ENCODE measurements at regions not wholly inside any gene's neighbourhood (a gene's known extent, or its start where the extent isn't known, plus 50 kb on each side); places are given as distances from the start of the nearest gene placed in this dataset.

DNA sequence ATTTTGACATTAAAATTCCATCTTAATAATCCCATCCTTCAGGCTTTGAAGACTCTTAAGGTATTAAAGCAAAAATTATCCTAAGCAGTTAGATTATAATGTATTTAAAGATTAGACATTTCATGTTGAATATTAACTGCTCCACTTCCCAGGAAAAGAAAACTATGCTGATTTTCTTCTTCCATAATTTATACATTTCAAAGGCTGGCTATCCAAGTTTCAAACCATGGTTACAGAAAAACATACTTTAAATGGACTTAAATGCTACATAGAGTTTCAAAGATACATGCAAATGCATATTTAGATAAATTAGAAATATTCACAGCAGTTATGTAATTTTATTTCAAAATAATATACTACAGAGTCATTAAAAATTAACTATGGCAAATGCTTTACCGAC is 1505.6 kb upstream of the ZEB2 start:
- Histone ChIP-seq H3K27me3 (ENCODE audit: insufficient read depth, low read length) (no peaks in the 10 kb centered on the region), H3T11ph (ENCODE audit: low read length) (no peak overlapping the region), H3K23ac (ENCODE audit: insufficient read length, low read depth, low read length) (no peak overlapping the region), H3K56ac (ENCODE audit: insufficient read length, low read depth, low read length) (no peak overlapping the region), H3K9ac (ENCODE audit: extremely low read depth, insufficient read length, low read length) (no peak overlapping the region), H3K79me2 (ENCODE audit: insufficient read depth, low read length) (no peaks in the 10 kb centered on the region), H3K4me2 (ENCODE audit: insufficient read depth, insufficient read length, low read length) (no peak overlapping the region), H2BK120ac (ENCODE audit: low read depth, low read length, poor library complexity, severe bottlenecking) (no peak overlapping the region), H2AFZ (ENCODE audit: low read length) (no peak overlapping the region), H4K5ac (ENCODE audit: insufficient read length, low read depth, low read length) (no peak overlapping the region), H3K4me1 (ENCODE audit: insufficient read depth, low read length) (no peaks in the 10 kb centered on the region), H3K79me1 (ENCODE audit: insufficient read depth, low read depth, low read length, poor library complexity, severe bottlenecking) (no peaks in the 10 kb centered on the region), H2BK15ac (ENCODE audit: low read depth, low read length) (no peak overlapping the region), H2AK5ac (ENCODE audit: insufficient read length, low read length) (no peak overlapping the region), H4K8ac (replicated peaks; ENCODE audit: insufficient read length, low read depth, low read length) (no peak overlapping the region), H4K91ac (ENCODE audit: insufficient read length, low read depth, low read length) (no peak overlapping the region), H3K27ac (ENCODE audit: insufficient read length, low read depth, low read length) (no peak overlapping the region), H3K18ac (ENCODE audit: insufficient read length, low read depth, low read length) (no peak overlapping the region), H3K23me2 (ENCODE audit: insufficient read length, low read depth, low read length, poor library complexity, severe bottlenecking) (no peaks in the 10 kb centered on the region), H2BK12ac (ENCODE audit: insufficient read length, low read depth, low read length) (no peak overlapping the region), H3K14ac (ENCODE audit: insufficient read depth, low read length) (no peak overlapping the region), H2BK5ac (ENCODE audit: insufficient read length, low read length) (no peak overlapping the region), H3K9me3 (ENCODE audit: control insufficient read depth, low read depth, low read length) (no peaks in the 10 kb centered on the region), H4K20me1 (ENCODE audit: control insufficient read depth, insufficient read depth, insufficient read length) (no peaks in the 10 kb centered on the region), H2BK20ac (ENCODE audit: low read depth, low read length, poor library complexity, severe bottlenecking) (no peak overlapping the region), H3K4ac (ENCODE audit: low read depth, low read length) (no peak overlapping the region)
- TF ChIP-seq, protein P1, sequence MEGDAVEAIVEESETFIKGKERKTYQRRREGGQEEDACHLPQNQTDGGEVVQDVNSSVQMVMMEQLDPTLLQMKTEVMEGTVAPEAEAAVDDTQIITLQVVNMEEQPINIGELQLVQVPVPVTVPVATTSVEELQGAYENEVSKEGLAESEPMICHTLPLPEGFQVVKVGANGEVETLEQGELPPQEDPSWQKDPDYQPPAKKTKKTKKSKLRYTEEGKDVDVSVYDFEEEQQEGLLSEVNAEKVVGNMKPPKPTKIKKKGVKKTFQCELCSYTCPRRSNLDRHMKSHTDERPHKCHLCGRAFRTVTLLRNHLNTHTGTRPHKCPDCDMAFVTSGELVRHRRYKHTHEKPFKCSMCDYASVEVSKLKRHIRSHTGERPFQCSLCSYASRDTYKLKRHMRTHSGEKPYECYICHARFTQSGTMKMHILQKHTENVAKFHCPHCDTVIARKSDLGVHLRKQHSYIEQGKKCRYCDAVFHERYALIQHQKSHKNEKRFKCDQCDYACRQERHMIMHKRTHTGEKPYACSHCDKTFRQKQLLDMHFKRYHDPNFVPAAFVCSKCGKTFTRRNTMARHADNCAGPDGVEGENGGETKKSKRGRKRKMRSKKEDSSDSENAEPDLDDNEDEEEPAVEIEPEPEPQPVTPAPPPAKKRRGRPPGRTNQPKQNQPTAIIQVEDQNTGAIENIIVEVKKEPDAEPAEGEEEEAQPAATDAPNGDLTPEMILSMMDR (conservative IDR thresholded peaks at IDR 0.05) = no peak
- no peaks in the 10 kb centered on the region for H3K27me3 Mint-ChIP-seq (ENCODE audit: low read depth)
- H3K4me1 Mint-ChIP-seq = no peaks in the 10 kb centered on the region
- DNase-seq = no peak
- no peak overlapping the region for H3K4me3 Mint-ChIP-seq
- H3K36me3 Mint-ChIP-seq (ENCODE audit: insufficient read depth in 1 of 3, low read depth in 3 of 3) = no peaks in the 10 kb centered on the region; a peak in 1 of 7 replicates
- no CpG with 5 or more reads among the region's 1 CpG for WGBS (ENCODE audit: extremely low coverage, insufficient read length, low lambda C conversion rate)
- H3K27ac Mint-ChIP-seq = no peak overlapping the region
- no peaks in the 10 kb centered on the region; a peak in 2 of 5 replicates for H3K9me3 Mint-ChIP-seq
